DMS153 treated with DMSO at 0.1 percent for 48 hours (cell line): ENCODE measurements at regions not wholly inside any gene's neighbourhood (a gene's known extent, or its start where the extent isn't known, plus 50 kb on each side); places are given as distances from the start of the nearest gene placed in this dataset.
"Not testable (repeated sequence)": the region's sequence is repeated elsewhere in the genome, so short reads cannot be mapped to it uniquely, and the experiment has no call there.

Experiments
- DNase-seq: peaks from one replicate; lab custom pipeline; 2025; ENCODE audit not compliant: unreplicated experiment; lab: John Stamatoyannopoulos, UW

GRCh38 chr7:6882321-6882721 lies 56.2 kb upstream of the CCZ1B start:
- DNase-seq: not testable (repeated sequence)

DNA sequence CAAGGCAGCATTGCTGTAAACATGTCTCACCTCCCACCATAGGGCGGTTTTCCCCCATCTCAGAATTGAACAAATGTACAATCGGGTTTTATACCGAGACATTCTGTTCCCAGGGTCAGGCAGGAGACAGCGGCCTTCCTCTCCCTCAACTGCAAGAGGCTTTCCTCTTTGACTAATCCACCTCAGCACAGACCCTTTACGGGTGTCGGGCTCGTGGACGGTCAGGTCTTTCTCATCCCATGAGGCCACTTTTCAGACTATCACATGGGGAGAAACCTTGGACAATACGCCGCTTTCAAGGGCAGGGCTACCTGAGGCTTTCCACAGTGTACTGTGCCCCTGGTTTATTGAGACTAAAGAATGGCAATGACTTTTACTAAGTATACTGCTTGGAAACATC lies 57.7 kb upstream of the CCZ1B start:
- not testable (repeated sequence) for DNase-seq

GRCh38 chr7:6886198-6886597 lies 60.1 kb upstream of the CCZ1B start:
- no peak for DNase-seq

- DNase-seq: not testable (repeated sequence)
Observed at GRCh38 chr7:6888267-6889045, 62.4 kb upstream of the CCZ1B start.

- no peak for DNase-seq
Observed at GRCh38 chr7:6889252-6889812, 63.3 kb upstream of the CCZ1B start.

GRCh38 chr7:6902097-6902518 lies 76.0 kb upstream of the CCZ1B start:
- peak; percentile 39 for DNase-seq

DNA sequence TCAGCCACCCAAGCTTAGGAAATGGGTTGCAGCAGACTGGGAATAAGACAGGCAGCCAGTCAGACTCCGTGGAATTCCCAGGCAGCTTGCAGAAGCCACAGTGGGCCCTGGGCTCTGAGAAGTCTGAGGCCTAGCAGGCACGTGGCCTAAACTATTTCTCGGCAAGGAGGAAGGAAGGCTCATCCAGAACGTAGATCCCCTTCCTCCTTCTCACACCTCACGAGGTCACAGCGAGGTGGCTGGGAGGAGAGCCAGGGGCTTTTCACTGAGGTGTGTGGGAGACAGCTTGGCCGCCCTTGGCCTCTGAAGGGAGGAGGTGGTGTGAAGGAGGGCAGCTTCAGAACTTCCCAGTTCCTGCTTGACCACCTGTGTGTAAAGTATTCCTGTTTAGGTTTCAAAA lies 77.2 kb upstream of the CCZ1B start:
- DNase-seq: not testable (repeated sequence)

DNA sequence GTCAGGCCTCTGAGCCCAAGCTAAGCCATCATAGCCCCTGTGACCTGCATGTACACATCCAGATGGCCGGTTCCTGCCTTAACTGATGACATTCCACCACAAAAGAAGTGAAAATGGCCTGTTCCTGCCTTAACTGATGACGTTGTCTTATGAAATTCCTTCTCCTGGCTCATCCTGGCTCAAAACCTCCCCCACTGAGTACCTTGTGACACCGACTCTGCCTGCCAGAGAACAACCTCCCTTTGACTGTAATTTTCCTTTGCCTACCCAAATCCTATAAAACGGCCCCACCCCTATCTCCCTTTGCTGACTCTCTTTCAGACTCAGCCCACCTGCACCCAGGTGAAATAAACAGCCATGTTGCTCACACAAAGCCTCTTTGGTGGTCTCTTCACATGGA lies 77.7 kb upstream of the CCZ1B start:
- DNase-seq: not testable (repeated sequence)

DNA sequence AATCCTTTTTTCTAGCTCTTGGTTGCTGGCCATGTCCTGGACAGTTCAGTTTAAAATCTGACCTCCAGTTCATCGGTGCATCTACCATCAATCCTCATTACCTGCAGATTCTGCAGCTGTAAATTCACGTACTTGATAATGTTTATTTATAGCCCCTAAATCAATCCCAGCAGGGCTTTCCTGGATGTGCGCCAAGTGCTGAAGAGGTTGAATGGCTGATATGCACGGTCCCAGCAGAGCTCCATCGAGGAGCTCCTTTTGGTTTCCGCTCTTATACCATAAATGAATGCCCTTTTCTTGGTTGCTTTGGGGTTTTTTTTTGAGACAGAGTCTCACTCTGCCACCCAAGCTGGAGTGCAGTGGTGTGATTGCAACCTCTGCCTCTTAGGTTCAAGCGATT lies 91.2 kb upstream of the CCZ1B start:
- DNase-seq: no peak

DNA sequence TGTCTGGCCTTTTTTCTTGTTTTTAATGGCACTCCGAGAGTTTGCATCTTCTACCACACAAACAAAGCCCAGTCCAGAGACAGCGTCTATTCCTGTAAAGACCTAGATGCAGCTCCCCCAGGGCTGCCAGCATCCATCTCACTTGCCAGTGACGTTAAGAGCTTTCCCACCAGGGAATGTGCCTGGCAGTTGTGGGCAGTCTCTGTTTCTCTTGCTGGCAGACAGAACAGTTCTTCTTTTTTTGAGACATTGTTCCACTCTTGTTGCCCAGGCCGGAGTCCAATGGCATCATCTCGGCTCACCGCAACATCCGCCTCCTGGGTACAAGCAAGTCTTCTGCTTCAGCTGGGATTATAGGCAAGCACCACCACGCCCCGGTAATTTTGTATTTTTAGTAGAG lies 93.1 kb upstream of the CCZ1B start:
- not testable (repeated sequence) for DNase-seq

DNA sequence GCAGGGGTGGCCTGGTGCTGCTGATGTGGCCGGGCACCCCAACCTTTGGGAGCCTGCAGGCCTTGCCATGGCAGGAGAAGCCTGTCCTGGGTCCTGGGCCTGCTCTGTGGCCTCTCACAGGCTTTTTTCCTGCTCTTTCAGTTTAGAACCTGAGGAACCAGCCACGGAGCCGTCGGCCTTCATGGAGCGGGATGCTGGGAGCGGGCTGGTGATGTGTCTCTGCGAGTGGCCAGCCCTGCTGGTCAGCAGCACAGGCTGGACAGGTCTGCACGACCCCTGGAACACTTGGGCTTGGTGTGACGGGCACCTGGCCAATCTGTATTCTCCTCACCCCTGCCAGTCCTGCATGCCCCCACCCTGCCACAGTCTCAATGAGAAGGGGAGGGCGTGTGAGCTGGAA lies 98.4 kb upstream of the CCZ1B start:
- not testable (repeated sequence) for DNase-seq

GRCh38 chr7:6926193-6927174 lies 100.4 kb upstream of the CCZ1B start:
- peak; percentile 30 for DNase-seq

DNA sequence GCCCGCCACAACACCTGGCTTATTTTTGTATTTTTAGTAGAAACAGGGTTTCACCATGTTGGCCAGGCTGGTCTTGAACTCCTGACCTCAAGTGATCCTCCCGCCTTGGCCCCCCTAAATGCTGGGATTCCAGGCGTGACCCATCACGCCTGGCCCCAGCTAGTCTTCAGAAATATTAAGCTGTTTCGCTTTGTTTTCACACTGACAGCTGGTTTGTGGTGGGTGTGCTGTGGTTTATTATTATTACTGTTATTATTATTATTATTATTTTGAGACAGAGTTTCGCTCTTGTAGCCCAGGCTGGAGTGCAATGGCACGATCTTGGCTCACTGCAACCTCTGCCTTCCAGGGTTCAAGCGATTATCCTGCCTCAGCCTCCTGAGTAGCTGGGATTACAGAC lies 101.6 kb upstream of the CCZ1B start:
- DNase-seq: not testable (repeated sequence)

DNA sequence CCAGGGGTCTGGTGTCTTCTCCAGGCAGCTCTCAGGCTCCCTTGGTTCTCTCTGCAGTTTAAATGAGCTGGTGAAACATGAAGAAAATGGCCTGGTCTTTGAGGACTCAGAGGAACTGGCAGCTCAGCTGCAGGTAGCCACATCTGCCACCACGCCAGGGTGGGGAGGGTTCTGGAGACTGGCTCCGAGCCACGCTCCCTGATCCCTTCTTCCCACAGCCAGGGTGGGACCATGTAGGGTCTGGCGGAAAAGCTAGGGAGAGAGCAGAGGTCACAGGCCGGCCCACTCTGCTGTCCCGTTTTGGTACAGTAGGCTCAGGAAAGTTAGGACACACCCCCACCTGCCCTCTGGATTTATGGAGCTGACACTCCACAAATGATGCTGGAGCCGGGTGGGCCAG lies 103.5 kb upstream of the CCZ1B start:
- not testable (repeated sequence) for DNase-seq

- DNase-seq: not testable (repeated sequence)
Observed at GRCh38 chr7:6930081-6930635, 104.1 kb upstream of the CCZ1B start.

- not testable (repeated sequence) for DNase-seq
Observed at GRCh38 chr7:6930787-6931186, 104.7 kb upstream of the CCZ1B start.

GRCh38 chr7:6931456-6931855 lies 105.4 kb upstream of the CCZ1B start:
- DNase-seq: not testable (repeated sequence)

DNA sequence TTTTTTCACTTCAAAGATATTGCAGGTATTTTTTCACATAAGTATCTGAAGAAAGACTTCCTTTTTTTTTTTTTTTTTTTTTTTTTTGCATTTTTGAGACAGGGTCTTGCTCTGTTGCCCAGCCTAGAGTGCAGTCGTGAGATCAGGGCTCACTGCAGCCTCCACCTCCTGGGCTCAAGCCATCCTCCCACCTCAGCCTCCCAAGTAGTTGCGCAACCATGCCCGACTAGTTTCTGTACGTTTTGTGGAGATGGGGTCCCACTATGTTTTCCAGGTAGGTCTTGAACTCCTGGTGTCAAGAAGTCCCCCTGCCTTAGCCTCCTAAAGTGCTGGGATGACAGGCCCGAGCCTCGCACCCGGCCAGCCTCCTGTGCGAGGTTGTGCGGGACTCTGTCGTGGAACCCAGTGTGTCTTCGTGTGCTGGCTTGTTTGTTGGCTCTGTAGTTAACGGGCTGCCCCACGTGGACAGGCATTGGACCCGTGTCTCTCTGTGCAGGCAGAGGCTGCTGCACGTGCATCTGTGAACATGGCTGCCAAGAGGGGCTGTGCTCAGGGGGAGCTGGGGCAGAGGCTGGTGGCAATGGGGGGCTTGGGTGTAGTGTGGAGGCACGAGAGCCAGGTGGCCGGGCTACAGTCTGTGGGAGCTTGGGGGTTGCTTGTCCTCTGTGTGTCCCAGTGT lies 108.0 kb upstream of the CCZ1B start:
- DNase-seq: not testable (repeated sequence)

GRCh38 chr7:6934981-6935380 lies 108.9 kb upstream of the CCZ1B start:
- no peak for DNase-seq

- not testable (repeated sequence) for DNase-seq
Observed at GRCh38 chr7:6936626-6937025, 110.6 kb upstream of the CCZ1B start.

DNA sequence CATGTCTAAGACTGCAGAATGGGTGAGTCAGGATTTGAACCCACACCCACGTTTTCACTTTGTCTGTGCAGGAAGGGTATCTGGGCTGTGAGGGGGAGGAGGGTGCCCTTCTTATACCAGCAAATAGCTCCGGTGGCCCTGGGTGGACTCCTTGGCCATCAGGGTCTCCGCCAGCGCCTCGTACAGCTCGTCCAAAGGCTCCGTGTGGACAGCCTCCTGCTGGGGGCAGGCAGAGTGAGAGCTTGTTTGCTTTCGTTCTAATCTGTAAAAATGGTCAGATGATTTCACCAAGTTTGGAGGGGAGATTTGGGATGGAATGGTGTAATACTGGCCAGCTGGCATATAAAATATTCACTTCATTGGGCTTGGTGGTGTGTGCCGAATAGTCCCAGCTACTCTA lies 111.7 kb upstream of the CCZ1B start:
- DNase-seq: not testable (repeated sequence)
